GM12801 (cell line): ENCODE measurements at regions not wholly inside any gene's neighbourhood (a gene's known extent, or its start where the extent isn't known, plus 50 kb on each side); places are given as distances from the start of the nearest gene placed in this dataset.

ENCODE experiments used
- TF ChIP-seq, protein P1 (sequence below): IDR thresholded peaks from one replicate; pipeline ENCODE4 v1.5.1; 2011; ENCODE audit warnings: control low read depth; ENCODE audit not compliant: insufficient read length; ENCODE audit errors: extremely low read depth

DNA sequence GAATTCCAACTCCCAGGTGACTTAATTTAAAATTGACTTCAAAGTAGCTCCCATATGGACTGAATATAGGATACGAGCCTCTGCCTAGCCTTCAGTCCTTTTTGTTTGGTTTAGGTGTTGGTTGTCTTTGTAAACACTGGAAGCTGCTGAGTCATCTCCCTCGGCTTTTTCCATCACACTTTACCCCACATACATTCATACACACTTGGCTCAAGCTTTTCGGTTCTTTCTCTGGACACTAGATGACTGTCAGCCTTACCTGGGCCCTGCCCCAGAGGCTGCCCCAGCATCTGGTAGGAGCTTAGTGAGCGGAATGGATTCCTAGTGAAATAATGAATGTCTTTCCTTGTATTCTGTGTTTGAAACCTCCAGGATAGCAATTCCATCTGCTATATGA is 201.5 kb upstream of the IL12A start:
- TF ChIP-seq, protein P1, sequence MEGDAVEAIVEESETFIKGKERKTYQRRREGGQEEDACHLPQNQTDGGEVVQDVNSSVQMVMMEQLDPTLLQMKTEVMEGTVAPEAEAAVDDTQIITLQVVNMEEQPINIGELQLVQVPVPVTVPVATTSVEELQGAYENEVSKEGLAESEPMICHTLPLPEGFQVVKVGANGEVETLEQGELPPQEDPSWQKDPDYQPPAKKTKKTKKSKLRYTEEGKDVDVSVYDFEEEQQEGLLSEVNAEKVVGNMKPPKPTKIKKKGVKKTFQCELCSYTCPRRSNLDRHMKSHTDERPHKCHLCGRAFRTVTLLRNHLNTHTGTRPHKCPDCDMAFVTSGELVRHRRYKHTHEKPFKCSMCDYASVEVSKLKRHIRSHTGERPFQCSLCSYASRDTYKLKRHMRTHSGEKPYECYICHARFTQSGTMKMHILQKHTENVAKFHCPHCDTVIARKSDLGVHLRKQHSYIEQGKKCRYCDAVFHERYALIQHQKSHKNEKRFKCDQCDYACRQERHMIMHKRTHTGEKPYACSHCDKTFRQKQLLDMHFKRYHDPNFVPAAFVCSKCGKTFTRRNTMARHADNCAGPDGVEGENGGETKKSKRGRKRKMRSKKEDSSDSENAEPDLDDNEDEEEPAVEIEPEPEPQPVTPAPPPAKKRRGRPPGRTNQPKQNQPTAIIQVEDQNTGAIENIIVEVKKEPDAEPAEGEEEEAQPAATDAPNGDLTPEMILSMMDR: no peak

DNA sequence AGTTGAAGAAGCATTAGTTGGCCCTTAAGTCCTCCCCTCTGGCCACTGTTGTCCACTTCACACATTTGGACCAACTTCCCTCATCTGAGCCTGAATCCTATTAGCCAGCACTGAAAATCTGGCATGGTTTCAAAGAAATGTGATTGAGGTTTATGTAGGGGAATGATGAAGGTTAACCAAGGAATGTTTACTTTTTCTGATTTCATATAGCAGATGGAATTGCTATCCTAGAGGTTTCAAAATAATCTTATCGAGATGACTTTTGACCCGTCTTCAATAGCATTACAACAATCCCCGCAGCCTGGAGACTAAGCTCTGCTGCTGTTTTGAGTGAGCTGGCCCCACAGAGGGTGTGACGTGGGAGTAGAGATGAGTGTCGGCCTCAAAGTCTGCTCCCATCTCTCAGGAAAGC is 200.8 kb upstream of the IL12A start:
- TF ChIP-seq, protein P1: no peak

DNA sequence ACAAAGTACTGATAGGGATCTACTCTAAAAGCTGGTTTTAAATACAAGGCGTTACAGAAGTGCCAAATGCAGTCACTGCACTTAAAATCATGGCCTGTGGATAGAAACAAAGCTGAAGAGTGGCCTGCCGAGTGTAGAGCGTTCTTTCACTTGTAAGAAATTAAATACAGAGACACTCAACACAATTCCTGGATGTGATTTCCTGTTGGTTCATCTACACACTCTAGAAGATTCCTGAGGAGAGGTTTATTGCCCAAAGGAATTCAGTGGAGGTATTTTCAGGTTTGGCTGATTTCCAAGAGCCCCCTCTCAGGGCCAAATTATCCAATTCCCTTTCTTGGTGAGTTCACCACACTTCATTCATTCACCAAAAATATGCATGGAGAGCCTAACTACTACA is 200.3 kb upstream of the IL12A start:
- TF ChIP-seq, protein P1: no peak

DNA sequence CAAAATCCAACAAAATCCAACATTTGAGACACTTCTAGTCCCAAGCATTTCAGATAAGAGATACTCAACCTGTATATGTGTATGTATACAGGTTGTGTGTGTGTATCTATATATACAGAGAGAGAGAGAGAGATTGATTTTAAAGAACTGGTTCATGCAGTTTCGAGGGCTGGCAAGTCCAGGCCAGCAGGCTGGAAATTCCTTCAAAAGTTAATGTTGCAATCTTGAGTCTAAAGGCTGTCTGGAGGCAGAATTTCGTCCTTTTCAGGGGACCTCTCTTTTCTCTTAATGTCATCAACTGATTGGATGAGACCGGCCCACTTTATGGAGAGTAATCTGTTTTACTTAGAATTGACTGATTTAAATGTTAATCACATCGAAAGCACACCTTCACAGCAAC is 199.6 kb upstream of the IL12A start:
- TF ChIP-seq, protein P1: no peak

DNA sequence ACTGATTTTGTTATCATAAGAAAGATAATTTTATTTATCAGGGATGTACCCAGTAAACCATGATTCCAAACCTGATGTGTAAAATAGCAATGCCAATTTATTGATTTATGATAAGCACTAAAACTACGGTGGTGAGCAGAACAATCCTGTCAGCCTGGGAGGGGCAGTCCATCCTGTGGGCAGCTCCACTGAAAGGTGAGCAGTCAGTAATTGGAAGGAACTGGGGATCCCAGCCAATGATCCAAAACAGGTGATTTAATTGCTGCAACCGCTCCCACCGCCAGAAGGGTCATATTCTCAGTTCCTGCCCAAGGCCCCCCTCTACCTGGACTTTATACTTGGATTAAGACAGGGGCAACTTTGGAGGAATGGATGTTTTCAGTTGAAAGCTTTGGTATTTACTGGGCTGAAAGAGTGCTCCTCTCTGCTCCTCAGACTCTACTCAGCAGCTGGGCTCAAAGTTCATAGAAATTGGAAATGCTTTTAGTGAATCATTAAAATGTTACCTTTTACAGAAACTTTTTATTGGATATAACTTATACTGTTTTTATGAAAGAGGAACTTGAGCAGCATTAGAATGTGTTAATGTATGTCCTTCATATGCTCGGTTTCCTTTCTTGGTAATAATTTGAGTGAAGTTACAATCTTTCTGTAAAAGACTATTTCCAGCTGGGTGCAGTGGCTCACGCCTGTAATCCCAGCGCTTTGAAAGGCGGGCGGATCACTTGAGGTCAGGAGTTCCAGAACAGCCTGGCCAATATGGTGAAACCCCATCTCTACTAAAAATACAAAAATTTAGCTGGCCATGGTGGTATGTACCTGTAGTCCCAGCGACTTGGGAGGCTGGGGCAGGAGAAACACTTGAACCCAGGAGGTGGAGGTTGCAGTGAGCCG is 198.6 kb upstream of the IL12A start:
- TF ChIP-seq, protein P1: no peak

DNA sequence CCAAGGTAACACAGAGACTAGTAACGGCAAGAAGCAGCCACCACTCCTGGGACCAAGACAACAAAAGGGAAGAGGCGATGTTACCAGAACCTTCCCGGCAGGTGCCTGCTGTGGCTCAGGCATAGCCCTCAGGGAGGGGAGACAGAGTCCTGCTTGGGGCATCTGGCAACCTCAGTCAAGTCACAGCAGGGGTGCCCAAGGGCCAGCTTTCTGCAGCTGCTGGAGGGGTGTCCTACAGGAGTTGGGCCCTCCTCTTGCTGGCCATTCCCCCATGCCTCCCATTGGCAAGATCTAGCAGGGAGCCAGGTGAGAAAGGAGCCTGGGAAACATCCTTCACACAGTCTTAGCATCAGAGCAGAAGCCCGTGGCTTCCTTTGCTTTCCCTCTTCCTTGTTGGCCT is 197.3 kb upstream of the IL12A start:
- TF ChIP-seq, protein P1: no peak

DNA sequence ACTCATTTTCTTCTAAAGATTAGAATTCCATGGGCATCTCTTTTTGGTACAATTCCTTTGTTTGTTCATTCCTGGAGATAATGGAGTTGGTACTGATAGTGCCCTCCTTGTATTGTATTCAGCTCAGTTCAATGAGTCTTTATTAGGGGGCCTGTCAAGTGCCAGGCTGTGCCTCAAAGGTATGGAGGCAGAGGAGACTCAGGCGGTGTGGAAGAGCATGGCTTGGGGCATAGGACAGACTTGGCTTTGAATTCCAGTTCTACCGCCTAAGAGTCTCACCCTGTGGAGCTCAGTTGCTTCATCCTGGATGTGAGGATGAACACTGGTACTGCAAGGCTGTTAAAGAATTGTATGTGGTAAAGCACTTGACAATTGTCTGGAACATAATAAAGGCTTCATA is 196.6 kb upstream of the IL12A start:
- TF ChIP-seq, protein P1: no peak
